HEK293 (cell line): ENCODE measurements at regions not wholly inside any gene's neighbourhood (a gene's known extent, or its start where the extent isn't known, plus 50 kb on each side); places are given as distances from the start of the nearest gene placed in this dataset.

Experiments used
- MYNN ChIP-seq: fragments of 450-650 bp; formaldehyde crosslinking; IDR thresholded peaks from 2 replicates; pipeline ENCODE4 v1.5.1; 2016; ENCODE audit warnings: missing biosample characterization, missing genetic modification characterization, borderline replicate concordance
- ZBTB21 ChIP-seq: fragments of 450-650 bp; formaldehyde crosslinking; IDR thresholded peaks from 2 replicates; pipeline ENCODE4 v1.5.1; 2017; ENCODE audit warnings: missing biosample characterization, missing genetic modification characterization
- ZNF114 ChIP-seq: fragments of 450-650 bp; formaldehyde crosslinking; IDR thresholded peaks from 2 replicates; pipeline ENCODE4 v1.5.0; 2017; ENCODE audit warnings: missing biosample characterization, missing genetic modification characterization
- ZNF174 ChIP-seq: fragments of 450-650 bp; formaldehyde crosslinking; IDR thresholded peaks from 2 replicates; pipeline ENCODE4 v1.5.0; 2017; ENCODE audit warnings: missing biosample characterization, mild to moderate bottlenecking, missing genetic modification characterization
- ZNF19 ChIP-seq: fragments of 450-650 bp; formaldehyde crosslinking; IDR thresholded peaks from 2 replicates; pipeline ENCODE4; 2016; ENCODE audit warnings: missing biosample characterization, missing genetic modification characterization, low read depth
- ZNF366 ChIP-seq: fragments of 450-650 bp; formaldehyde crosslinking; conservative IDR thresholded peaks from 2 replicates; pipeline ENCODE4 v1.5.1; 2016; ENCODE audit warnings: missing biosample characterization, missing genetic modification characterization
- ZSCAN23 ChIP-seq: fragments of 450-650 bp; formaldehyde crosslinking; IDR thresholded peaks from 2 replicates; pipeline ENCODE4 v1.5.1; 2016; ENCODE audit warnings: missing biosample characterization, missing genetic modification characterization
- TF ChIP-seq, protein P1 (sequence below): fragments of 450-650 bp; formaldehyde crosslinking; IDR thresholded peaks from 2 replicates; pipeline ENCODE4 v1.5.1; 2016; ENCODE audit warnings: missing biosample characterization, missing genetic modification characterization
- TF ChIP-seq, protein P2 (sequence below): fragments of 450-650 bp; formaldehyde crosslinking; IDR thresholded peaks from 2 replicates; pipeline ENCODE4 v1.5.1; 2016; ENCODE audit warnings: missing biosample characterization, missing genetic modification characterization
- TF ChIP-seq, protein P3 (sequence below): fragments of 450-650 bp; formaldehyde crosslinking; optimal IDR thresholded peaks from 2 replicates; pipeline ENCODE3; 2016; ENCODE audit warnings: missing biosample characterization, mild to moderate bottlenecking, missing genetic modification characterization

DNA sequence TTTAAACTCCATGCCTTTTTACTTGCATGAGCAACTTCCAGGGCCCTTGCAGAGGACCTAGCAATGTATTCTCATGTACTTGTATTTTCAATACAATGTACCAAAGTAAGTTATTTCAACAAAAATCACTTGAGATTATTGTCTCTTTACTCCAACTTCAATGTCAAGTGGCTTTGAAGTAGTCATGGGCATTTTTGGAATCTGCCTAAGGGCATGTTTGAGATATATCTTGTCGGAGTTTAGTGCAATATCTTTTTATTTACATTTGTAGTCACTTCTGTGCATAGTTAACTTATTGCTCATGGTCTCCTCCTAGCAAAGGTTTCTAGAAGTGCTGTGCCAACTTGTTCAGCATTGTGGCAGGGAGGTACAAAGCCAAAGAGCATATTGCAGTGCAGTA lies 508.7 kb upstream of the SEMA3D start:
- TF ChIP-seq, protein P1, sequence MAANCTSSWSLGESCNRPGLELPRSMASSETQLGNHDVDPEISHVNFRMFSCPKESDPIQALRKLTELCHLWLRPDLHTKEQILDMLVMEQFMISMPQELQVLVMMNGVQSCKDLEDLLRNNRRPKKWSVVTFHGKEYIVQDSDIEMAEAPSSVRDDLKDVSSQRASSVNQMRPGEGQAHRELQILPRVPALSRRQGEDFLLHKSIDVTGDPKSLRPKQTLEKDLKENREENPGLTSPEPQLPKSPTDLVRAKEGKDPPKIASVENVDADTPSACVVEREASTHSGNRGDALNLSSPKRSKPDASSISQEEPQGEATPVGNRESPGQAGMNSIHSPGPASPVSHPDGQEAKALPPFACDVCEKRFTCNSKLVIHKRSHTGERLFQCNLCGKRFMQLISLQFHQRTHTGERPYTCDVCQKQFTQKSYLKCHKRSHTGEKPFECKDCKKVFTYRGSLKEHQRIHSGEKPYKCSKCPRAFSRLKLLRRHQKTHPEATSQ (tag by site-specific recombination): no peak
- TF ChIP-seq ZBTB21 (tag by site-specific recombination): no peak
- TF ChIP-seq, protein P2, sequence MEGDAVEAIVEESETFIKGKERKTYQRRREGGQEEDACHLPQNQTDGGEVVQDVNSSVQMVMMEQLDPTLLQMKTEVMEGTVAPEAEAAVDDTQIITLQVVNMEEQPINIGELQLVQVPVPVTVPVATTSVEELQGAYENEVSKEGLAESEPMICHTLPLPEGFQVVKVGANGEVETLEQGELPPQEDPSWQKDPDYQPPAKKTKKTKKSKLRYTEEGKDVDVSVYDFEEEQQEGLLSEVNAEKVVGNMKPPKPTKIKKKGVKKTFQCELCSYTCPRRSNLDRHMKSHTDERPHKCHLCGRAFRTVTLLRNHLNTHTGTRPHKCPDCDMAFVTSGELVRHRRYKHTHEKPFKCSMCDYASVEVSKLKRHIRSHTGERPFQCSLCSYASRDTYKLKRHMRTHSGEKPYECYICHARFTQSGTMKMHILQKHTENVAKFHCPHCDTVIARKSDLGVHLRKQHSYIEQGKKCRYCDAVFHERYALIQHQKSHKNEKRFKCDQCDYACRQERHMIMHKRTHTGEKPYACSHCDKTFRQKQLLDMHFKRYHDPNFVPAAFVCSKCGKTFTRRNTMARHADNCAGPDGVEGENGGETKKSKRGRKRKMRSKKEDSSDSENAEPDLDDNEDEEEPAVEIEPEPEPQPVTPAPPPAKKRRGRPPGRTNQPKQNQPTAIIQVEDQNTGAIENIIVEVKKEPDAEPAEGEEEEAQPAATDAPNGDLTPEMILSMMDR: no peak
- TF ChIP-seq MYNN (tag by site-specific recombination): no peak
- TF ChIP-seq ZSCAN23 (tag by site-specific recombination): no peak
- no peak for TF ChIP-seq ZNF114
- TF ChIP-seq ZNF366 (tag by site-specific recombination): no peak
- TF ChIP-seq ZNF174 (tag by site-specific recombination): no peak
- no peak for TF ChIP-seq ZNF19 (tag by site-specific recombination)
- TF ChIP-seq, protein P3, sequence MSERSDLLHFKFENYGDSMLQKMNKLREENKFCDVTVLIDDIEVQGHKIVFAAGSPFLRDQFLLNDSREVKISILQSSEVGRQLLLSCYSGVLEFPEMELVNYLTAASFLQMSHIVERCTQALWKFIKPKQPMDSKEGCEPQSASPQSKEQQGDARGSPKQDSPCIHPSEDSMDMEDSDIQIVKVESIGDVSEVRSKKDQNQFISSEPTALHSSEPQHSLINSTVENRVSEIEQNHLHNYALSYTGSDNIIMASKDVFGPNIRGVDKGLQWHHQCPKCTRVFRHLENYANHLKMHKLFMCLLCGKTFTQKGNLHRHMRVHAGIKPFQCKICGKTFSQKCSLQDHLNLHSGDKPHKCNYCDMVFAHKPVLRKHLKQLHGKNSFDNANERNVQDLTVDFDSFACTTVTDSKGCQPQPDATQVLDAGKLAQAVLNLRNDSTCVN: no peak
